HL-60 (cell line): ENCODE measurements at regions not wholly inside any gene's neighbourhood (a gene's known extent, or its start where the extent isn't known, plus 50 kb on each side); places are given as distances from the start of the nearest gene placed in this dataset.

ENCODE experiments used
- DNase-seq, 2 experiments: peaks; one replicate each; pipeline ENCODE4 v3.0.0-alpha.2; 2010 to 2020; ENCODE audit warnings: low read depth in 1 of 2, low spot score in 1 of 2
- H3K27ac ChIP-seq: fragments of 250-450 bp; sonication (Bioruptor Pico); replicated peaks from 2 replicates; pipeline ENCODE4 v1.5.1; 2020; ENCODE audit warnings: mild to moderate bottlenecking, moderate library complexity
- H3K27me3 ChIP-seq: fragments of 250-450 bp; sonication (Bioruptor Pico); 2 replicates; pipeline ENCODE4 v1.5.1; 2021; ENCODE audit warnings: mild to moderate bottlenecking, moderate library complexity; ENCODE audit not compliant: insufficient read depth, poor library complexity, severe bottlenecking
- H3K4me3 ChIP-seq: replicated peaks from 2 replicates; pipeline ENCODE4 v1.5.1; 2011; ENCODE audit warnings: mild to moderate bottlenecking, control low read depth, low read length; ENCODE audit not compliant: insufficient read depth
- CTCF ChIP-seq: IDR thresholded peaks from one replicate; pipeline ENCODE4 v1.5.1; 2011; ENCODE audit warnings: low read length, control low read depth, inconsistent platforms; ENCODE audit not compliant: insufficient read depth
- GABPA ChIP-seq: IDR thresholded peaks from 2 replicates; pipeline ENCODE4 v1.6.1; 2012; ENCODE audit warnings: low read depth
- POLR2AphosphoS5 ChIP-seq: IDR thresholded peaks from 2 replicates; pipeline ENCODE4 v1.6.1; 2012; ENCODE audit warnings: low read depth
- REST ChIP-seq: IDR thresholded peaks from 2 replicates; pipeline ENCODE4 v1.6.1; 2012; ENCODE audit warnings: low read depth; ENCODE audit not compliant: insufficient replicate concordance
- SPI1 ChIP-seq: IDR thresholded peaks from 2 replicates; pipeline ENCODE4 v1.6.1; 2012; ENCODE audit warnings: low read depth, mild to moderate bottlenecking, borderline replicate concordance

- H3K27me3 ChIP-seq, result no peaks in the 10 kb centered on the region
- DNase-seq, result no peak
- no peak overlapping the region for H3K4me3 ChIP-seq
- TF ChIP-seq CTCF (no peak), GABPA (no peak), POLR2AphosphoS5 (no peak), SPI1 (no peak), REST (no peak)
- no peak overlapping the region for H3K27ac ChIP-seq
These were observed 172.8 kb upstream of the CXCL12 start for GRCh38 chr10:44557596-44558191.

- Histone ChIP-seq H3K4me3 (no peak overlapping the region), H3K27ac (no peak overlapping the region), H3K27me3 (no peaks in the 10 kb centered on the region)
- no peak for DNase-seq
- TF ChIP-seq CTCF (no peak), POLR2AphosphoS5 (no peak), SPI1 (no peak), REST (no peak), GABPA (no peak)
These were observed 173.6 kb upstream of the CXCL12 start for GRCh38 chr10:44558521-44558920.

- no peak for DNase-seq
- no peak overlapping the region for H3K27ac ChIP-seq
- H3K27me3 ChIP-seq, result no peaks in the 10 kb centered on the region
- TF ChIP-seq SPI1, result no peak
- TF ChIP-seq POLR2AphosphoS5, result no peak
- H3K4me3 ChIP-seq, result no peak overlapping the region
These were observed 179.5 kb upstream of the CXCL12 start for GRCh38 chr10:44564361-44564760.

GRCh38 chr10:44564790-44565189 is 179.9 kb upstream of the CXCL12 start:
- TF ChIP-seq CTCF (no peak), GABPA (no peak), POLR2AphosphoS5 (no peak), SPI1 (no peak), REST (no peak)
- Histone ChIP-seq H3K27ac (no peak overlapping the region), H3K27me3 (no peaks in the 10 kb centered on the region), H3K4me3 (no peak overlapping the region)
- no peak for DNase-seq
